H1 (cell line): ENCODE measurements at regions not wholly inside any gene's neighbourhood (a gene's known extent, or its start where the extent isn't known, plus 50 kb on each side); places are given as distances from the start of the nearest gene placed in this dataset.
A peak's percentile ranks its signal among the peaks of the same experiment; 100 is the strongest.

Source experiments
- CTCF ChIA-PET: fragments of 300-600 bp; sonication (Branson Sonifier 250); formaldehyde crosslinking; loops from one replicate; lab custom pipeline; 2021; ENCODE audit not compliant: partially characterized antibody; lab: Charles Lee
- POLR2A ChIA-PET: fragments of 300-600 bp; sonication (Branson Sonifier 250); formaldehyde crosslinking; loops from one replicate; lab custom pipeline; 2021; ENCODE audit warnings: inconsistent platforms; ENCODE audit not compliant: partially characterized antibody; lab: Charles Lee
- DNase-seq, 2 experiments: peaks; one replicate each; pipeline versions ENCODE4 v3.0.0 to v3.0.0-alpha.2; 2010 to 2022; ENCODE audit warnings: low spot score in 2 of 2, low read depth in 1 of 2, mixed read lengths in 1 of 2
- FAIRE-seq: peaks from 2 replicates; lab custom pipeline; 2011; peaks lifted over from hg19 to GRCh38; lab: Jason Lieb, UNC
- H2AFZ ChIP-seq: 2 replicates; pipeline ENCODE4 v1.8.1; 2012; ENCODE audit warnings: low read length, inconsistent platforms
- H2AK5ac ChIP-seq: 2 replicates; pipeline ENCODE4 v1.6.1; 2013; ENCODE audit warnings: low read depth, low read length
- H2BK120ac ChIP-seq: replicated peaks from 2 replicates; pipeline ENCODE3; 2013; ENCODE audit warnings: low read depth, low read length, inconsistent platforms
- H2BK12ac ChIP-seq: 2 replicates; pipeline ENCODE4 v1.6.1; 2013; ENCODE audit warnings: low read depth, low read length
- H2BK15ac ChIP-seq: 2 replicates; pipeline ENCODE4 v1.6.1; 2013; ENCODE audit warnings: low read length
- H2BK20ac ChIP-seq: 2 replicates; pipeline ENCODE4 v1.6.1; 2013; ENCODE audit warnings: low read length
- H2BK5ac ChIP-seq: 2 replicates; pipeline ENCODE4 v1.6.1; 2013; ENCODE audit warnings: low read depth, low read length
- H3K14ac ChIP-seq: 2 replicates; pipeline ENCODE4 v1.6.1; 2013; ENCODE audit warnings: inconsistent platforms; ENCODE audit not compliant: insufficient read length
- H3K18ac ChIP-seq: 2 replicates; pipeline ENCODE4 v1.6.1; 2013; ENCODE audit warnings: low read length; ENCODE audit errors: extremely low read depth
- H3K23ac ChIP-seq: 2 replicates; pipeline ENCODE4 v1.6.1; 2013; ENCODE audit warnings: inconsistent platforms; ENCODE audit not compliant: insufficient read length
- H3K23me2 ChIP-seq: 2 replicates; pipeline ENCODE4 v1.6.1; 2013; ENCODE audit warnings: low read depth, low read length
- H3K27ac ChIP-seq: 2 replicates; pipeline ENCODE4 v1.6.1; 2011; ENCODE audit warnings: low read depth, low read length, inconsistent platforms
- H3K27me3 ChIP-seq, 4 experiments: replicated peaks in 1 of 4; 1 replicate in 1 of 4; 2 replicates in 3 of 4; pipeline versions ENCODE4 v1.6.1 to v1.8.1; 2011 to 2013; ENCODE audit warnings: low read length in 3 of 4, mild to moderate bottlenecking in 3 of 4, inconsistent platforms in 2 of 4, mixed read lengths in 2 of 4, moderate library complexity in 1 of 4; ENCODE audit not compliant: control insufficient read depth in 3 of 4, insufficient read depth in 3 of 4; ENCODE audit errors: extremely low read depth in 1 of 4
- H3K36me3 ChIP-seq, 4 experiments: 2 replicates each; pipeline versions ENCODE4 v1.6.1 to v1.8.1; 2011 to 2013; ENCODE audit warnings: mild to moderate bottlenecking in 4 of 4, low read length in 3 of 4, moderate library complexity in 2 of 4, control low read depth in 1 of 4, inconsistent platforms in 1 of 4; ENCODE audit not compliant: insufficient read depth in 4 of 4, control insufficient read depth in 2 of 4
- H3K4ac ChIP-seq: replicated peaks from 2 replicates; pipeline ENCODE3; 2013; ENCODE audit warnings: low read length, low read depth, mixed read lengths, inconsistent platforms; ENCODE audit not compliant: insufficient read length
- H3K4me1 ChIP-seq, 4 experiments: replicated peaks in 1 of 4; 1 replicate in 1 of 4; 2 replicates in 3 of 4; pipeline versions ENCODE4 v1.6.1 to v1.8.1; 2011 to 2013; ENCODE audit warnings: low read length in 3 of 4, inconsistent platforms in 2 of 4, mixed read lengths in 1 of 4; ENCODE audit not compliant: insufficient read depth in 4 of 4, control insufficient read depth in 3 of 4
- H3K4me2 ChIP-seq, 2 experiments: 2 replicates each; pipeline versions ENCODE4 v1.6.1 to v1.8.1; 2011 to 2013; ENCODE audit warnings: low read depth in 2 of 2, low read length in 2 of 2, control low read depth in 1 of 2, inconsistent platforms in 1 of 2, mild to moderate bottlenecking in 1 of 2; ENCODE audit not compliant: insufficient read depth in 1 of 2
- H3K4me3 ChIP-seq, 4 experiments: fragments of 200-600, 300-600 bp in 1 of 4; sonication (generic), shearing (Covaris generic), sonication (Bioruptor Twin) in 1 of 4; 2 replicates each; pipeline versions ENCODE4 v1.5.1 to v1.8.1; 2011 to 2016; ENCODE audit warnings: low read length in 4 of 4, low read depth in 3 of 4, control low read depth in 2 of 4, inconsistent platforms in 2 of 4, mild to moderate bottlenecking in 2 of 4, mixed read lengths in 1 of 4, moderate library complexity in 1 of 4; ENCODE audit not compliant: insufficient read depth in 2 of 4; ENCODE audit errors: extremely low read depth in 1 of 4
- H3K56ac ChIP-seq: replicated peaks from 2 replicates; pipeline ENCODE3; 2013; ENCODE audit warnings: low read depth, mild to moderate bottlenecking, mixed read lengths, low read length, inconsistent platforms; ENCODE audit not compliant: insufficient read length
- H3K79me1 ChIP-seq: 2 replicates; pipeline ENCODE4 v1.6.1; 2013; ENCODE audit warnings: low read depth, low read length, control low read depth
- H3K79me2 ChIP-seq, 2 experiments: 2 replicates each; pipeline versions ENCODE4 v1.6.1 to v1.8.1; 2012 to 2013; ENCODE audit warnings: low read length in 2 of 2, mild to moderate bottlenecking in 2 of 2, inconsistent platforms in 1 of 2; ENCODE audit not compliant: insufficient read depth in 2 of 2, control insufficient read depth in 1 of 2
- H3K9ac ChIP-seq, 4 experiments: replicated peaks in 1 of 4; 1 replicate in 1 of 4; 2 replicates in 3 of 4; pipeline versions ENCODE4 v1.6.1 to v1.8.1; 2011 to 2013; ENCODE audit warnings: low read depth in 3 of 4, low read length in 3 of 4, control low read depth in 2 of 4, mild to moderate bottlenecking in 2 of 4, moderate library complexity in 2 of 4, inconsistent platforms in 1 of 4; ENCODE audit errors: extremely low read depth in 1 of 4
- H3K9me3 ChIP-seq, 2 experiments: 2 replicates each; pipeline versions ENCODE4 v1.6.1 to v1.8.1; 2012 to 2013; ENCODE audit warnings: mild to moderate bottlenecking in 2 of 2, moderate library complexity in 2 of 2, control low read depth in 1 of 2, inconsistent platforms in 1 of 2, low read depth in 1 of 2, low read length in 1 of 2, mixed read lengths in 1 of 2; ENCODE audit not compliant: insufficient read depth in 2 of 2
- H4K20me1 ChIP-seq, 2 experiments: replicated peaks in 1 of 2; 2 replicates each; pipeline versions ENCODE3 to v1.8.1; 2011 to 2013; ENCODE audit warnings: inconsistent platforms in 2 of 2, low read length in 2 of 2, mild to moderate bottlenecking in 1 of 2; ENCODE audit not compliant: insufficient read depth in 2 of 2, control insufficient read depth in 1 of 2
- H4K5ac ChIP-seq: 2 replicates; pipeline ENCODE4 v1.6.1; 2013; ENCODE audit warnings: low read length, low read depth, mixed read lengths, inconsistent platforms; ENCODE audit not compliant: insufficient read length
- H4K8ac ChIP-seq: 2 replicates; pipeline ENCODE4 v1.8.0; 2013; ENCODE audit warnings: mild to moderate bottlenecking, moderate library complexity, low read length, inconsistent platforms; ENCODE audit not compliant: insufficient read depth; ENCODE audit errors: extremely low read depth
- H4K91ac ChIP-seq: replicated peaks from 2 replicates; pipeline ENCODE3; 2013; ENCODE audit warnings: low read length, mixed read lengths, inconsistent platforms; ENCODE audit not compliant: insufficient read length
- BRCA1 ChIP-seq: IDR thresholded peaks from 2 replicates; pipeline ENCODE4 v1.6.1; 2012; ENCODE audit warnings: low read depth, low read length, improper control_type of control experiment
- KDM4A ChIP-seq: IDR thresholded peaks from one replicate; pipeline ENCODE4 v1.7.1; 2012; ENCODE audit warnings: low read depth, mild to moderate bottlenecking, moderate library complexity, low read length, inconsistent platforms; ENCODE audit not compliant: severe bottlenecking
- RFX5 ChIP-seq: IDR thresholded peaks from 2 replicates; pipeline ENCODE4 v1.6.1; 2011; ENCODE audit warnings: low read depth, low read length, improper control_type of control experiment, borderline replicate concordance
- TEAD4 ChIP-seq: IDR thresholded peaks from 2 replicates; pipeline ENCODE4 v1.6.1; 2012; ENCODE audit warnings: low read depth, low read length, inconsistent platforms, mixed read lengths
- WGBS, 2 experiments: shearing (Covaris generic) in 1 of 2; methylation state at CpG; one replicate each; pipeline versions ENCODE4 v1.1.6 to v1.1.7; 2013 to 2015; ENCODE audit warnings: low lambda C conversion rate in 2 of 2, mixed read lengths in 2 of 2, inconsistent platforms in 1 of 2, low coverage in 1 of 2, missing lambda C conversion rate in 1 of 2; ENCODE audit not compliant: insufficient replicate concordance in 2 of 2, insufficient coverage in 1 of 2, insufficient read length in 1 of 2; ENCODE audit errors: extremely low coverage in 1 of 2, missing lambda C conversion rate in 1 of 2; 5-methylcytosine and 5-hydroxymethylcytosine counted together

GRCh38 chr16:60142619-60143347 lies 1408.7 kb upstream of the GOT2 start:
- peaks cover 0 to 3% (median 0%) of the 10 kb centered on the region in 4 experiments; a peak in 2 of 7 replicates for H3K4me1 ChIP-seq
- WGBS, 2 experiments: 81% methylated on average over 1 of the region's 1 CpG; no CpG with 5 or more reads in 1 of the 2 experiments
- POLR2A ChIA-PET: no interaction called here

More at GRCh38 chr16:60142619-60143347, 1408.7 kb upstream of the GOT2 start:
- Histone ChIP-seq H3K9ac (no peak overlapping the region), H3K23ac (no peak overlapping the region), H2BK120ac (no peak overlapping the region), H3K23me2 (no peaks in the 10 kb centered on the region; the same call in 1 of the 2 replicates), H3K27me3 (no peaks in the 10 kb centered on the region), H3K14ac (no peak overlapping the region), H3K79me2 (no peaks in the 10 kb centered on the region), H3K9me3 (no peaks in the 10 kb centered on the region), H2BK5ac (no peak overlapping the region), H4K5ac (no peak overlapping the region), H2BK20ac (no peak overlapping the region), H3K4me3 (no peak overlapping the region), H3K27ac (no peak overlapping the region), H4K20me1 (no peaks in the 10 kb centered on the region), H3K36me3 (no peaks in the 10 kb centered on the region), H4K8ac (no peak overlapping the region), H3K18ac (no peak overlapping the region), H2BK15ac (no peak overlapping the region), H2BK12ac (no peak overlapping the region), H2AFZ (no peak overlapping the region), H3K4ac (no peak overlapping the region), H2AK5ac (no peak overlapping the region), H4K91ac (no peak overlapping the region), H3K4me2 (no peak overlapping the region), H3K56ac (no peak overlapping the region), H3K79me1 (no peaks in the 10 kb centered on the region)
- DNase-seq (no peak), FAIRE-seq (no peak)
- no peak for TF ChIP-seq KDM4A
- TF ChIP-seq RFX5: no peak
- no peak for TF ChIP-seq BRCA1
- 0 out of 2 replicates have a peak, but pooled peaks have one; percentile 44 for TF ChIP-seq TEAD4
- CTCF ChIA-PET: no interaction called here
